Right lobe of liver (tissue), 6 donors: ENCODE measurements at regions not wholly inside any gene's neighbourhood (a gene's known extent, or its start where the extent isn't known, plus 50 kb on each side); places are given as distances from the start of the nearest gene placed in this dataset.
"Not testable (repeated sequence)": the region's sequence is repeated elsewhere in the genome, so short reads cannot be mapped to it uniquely, and the experiment has no call there.

Experiments used
- ATAC-seq, 4 donors: fragments of 200-7000 bp; cut with Tn5 transposase; one replicate each; pipeline ENCODE4 v1.9.1; 2020; ENCODE audit warnings: mild to moderate bottlenecking in 4 of 4, moderate library complexity in 4 of 4
- DNase-seq, 3 donors: peaks; one replicate each; pipeline ENCODE4 v3.0.0-alpha.2; 2020
- H3K27ac ChIP-seq, 3 donors: fragments of 200-600 bp; one replicate each; pipeline ENCODE4 v1.8.0; 2022
- H3K27me3 ChIP-seq, 2 donors: fragments of 200-600 bp; one replicate each; pipeline ENCODE4 v1.8.0; 2022
- H3K36me3 ChIP-seq, 4 donors: fragments of 200-600 bp; sonication (generic) in 1 of 4; one replicate each; pipeline versions ENCODE4 v1.5.1 to v1.8.0; 2017 to 2022; ENCODE audit warnings: control low read depth in 1 of 4
- H3K4me1 ChIP-seq, 4 donors: fragments of 200-600 bp; sonication (generic) in 1 of 4; one replicate each; pipeline versions ENCODE4 v1.5.1 to v1.8.0; 2017 to 2022; ENCODE audit warnings: control low read depth in 1 of 4
- H3K4me3 ChIP-seq, 3 donors: fragments of 200-600 bp; one replicate each; pipeline ENCODE4 v1.8.0; 2022
- H3K9me3 ChIP-seq, 4 donors: fragments of 200-600 bp; sonication (generic) in 1 of 4; one replicate each; pipeline versions ENCODE4 v1.5.1 to v1.8.0; 2017 to 2022; ENCODE audit warnings: control low read depth in 1 of 4
- CTCF ChIP-seq, 4 donors: fragments of 200-600 bp in 3 of 4; fragments of 450-650 bp in 1 of 4; IDR thresholded peaks; one replicate each; pipeline versions ENCODE4 v1.5.1 to v1.8.0; 2016 to 2022; ENCODE audit warnings: antibody characterized with exemption in 4 of 4, mild to moderate bottlenecking in 2 of 4
- POLR2A ChIP-seq: fragments of 450-650 bp; IDR thresholded peaks from one replicate; pipeline ENCODE4 v1.6.1; 2017; ENCODE audit warnings: antibody characterized with exemption, mild to moderate bottlenecking
- WGBS: methylation state at CpG from one replicate; pipeline ENCODE4 v1.1.6; 2018; ENCODE audit warnings: low coverage, low lambda C conversion rate; ENCODE audit not compliant: insufficient coverage; ENCODE audit errors: missing lambda C conversion rate; 5-methylcytosine and 5-hydroxymethylcytosine counted together
- intact Hi-C, 2 donors: fragments of 100-400 bp; cut with DNase I; formaldehyde crosslinking; loops; one replicate each; pipeline versions ENCODE4 v1.11.2 to v1.14.1; 2022
- donor health status: DM: no; HTN: yes; CAD: no.
- donor health status: DM: no; HTN: no; CAD: no.
- donor health status: DM: no; HTN: no; CAD: no.
- donor health status: DM: no; HTN: yes; CAD: no.
- donor health status: DM: no; HTN: yes; CAD: no.

GRCh38 chr17:31736855-31737625 lies 122.0 kb downstream of the COPRS start:
- ATAC-seq: no peak

DNA sequence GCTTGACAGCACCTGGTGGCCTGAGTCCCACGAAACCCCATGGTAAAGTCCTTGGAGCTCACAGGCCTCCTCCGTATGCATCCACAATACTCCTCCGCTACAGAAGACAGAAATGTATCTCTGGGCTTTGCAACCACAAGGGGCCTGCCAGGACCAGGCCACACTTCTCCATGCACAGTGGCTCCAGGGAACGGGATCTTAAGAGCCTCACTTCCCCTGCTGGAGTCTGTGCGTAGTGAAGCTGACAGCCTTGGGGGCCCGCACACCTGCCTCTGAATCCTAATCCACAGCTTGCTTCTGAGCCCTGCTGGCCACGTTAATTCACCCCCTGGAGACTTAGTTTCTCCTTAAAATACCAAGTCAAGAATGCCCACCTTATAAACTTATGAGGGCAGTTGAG lies 125.7 kb downstream of the COPRS start:
- Histone ChIP-seq H3K27me3 (no peaks in the 10 kb centered on the region), H3K4me3 (no peak overlapping the region), H3K9me3 (no peaks in the 10 kb centered on the region), H3K27ac (no peak overlapping the region), H3K36me3 (no peaks in the 10 kb centered on the region), H3K4me1 (peaks cover 0 to 6% (median 2%) of the 10 kb centered on the region in 4 donors)
- no peak for DNase-seq
- TF ChIP-seq CTCF (IDR thresholded peaks at IDR 0.05) (no peak), POLR2A (no peak)
- intact Hi-C loops: no loop called here
- no CpG with 5 or more reads among the region's 7 CpGs for WGBS
- ATAC-seq: no peak

More at GRCh38 chr17:31736855-31737625, 122.0 kb downstream of the COPRS start:
- Histone ChIP-seq H3K27ac (no peak overlapping the region), H3K4me1 (peaks cover 0 to 8% (median 4%) of the 10 kb centered on the region in 4 donors), H3K36me3 (no peaks in the 10 kb centered on the region), H3K9me3 (no peaks in the 10 kb centered on the region), H3K4me3 (no peak overlapping the region), H3K27me3 (no peaks in the 10 kb centered on the region)
- TF ChIP-seq CTCF (IDR thresholded peaks at IDR 0.05) (no peak), POLR2A (no peak)
- intact Hi-C loops: no loop called here
- DNase-seq: no peak
- WGBS: 66% methylated on average over 5 of the region's 5 CpGs

- H3K9me3 ChIP-seq, H3K4me1 ChIP-seq, H3K27me3 ChIP-seq, DNase-seq, ATAC-seq, H3K27ac ChIP-seq, H3K4me3 ChIP-seq, intact Hi-C loops, H3K36me3 ChIP-seq: not testable (repeated sequence)
- 90% methylated on average over 4 of the region's 5 CpGs for WGBS
Observed at GRCh38 chr17:31731585-31732154, 127.4 kb downstream of the COPRS start.

- WGBS: 60% methylated on average over 1 of the region's 3 CpGs
- TF ChIP-seq POLR2A (no peak), CTCF (IDR thresholded peaks at IDR 0.05) (no peak)
- no peaks in the 10 kb centered on the region for H3K4me1 ChIP-seq
- H3K36me3 ChIP-seq: no peaks in the 10 kb centered on the region
- H3K9me3 ChIP-seq: no peaks in the 10 kb centered on the region
- ATAC-seq: no peak
- no peaks in the 10 kb centered on the region for H3K27me3 ChIP-seq
- no peak for DNase-seq
- intact Hi-C loops: no loop called here
- no peak overlapping the region for H3K27ac ChIP-seq
- no peak overlapping the region for H3K4me3 ChIP-seq
Observed at GRCh38 chr17:31731118-31731517, 127.9 kb downstream of the COPRS start.

GRCh38 chr17:31726980-31727427 lies 132.0 kb downstream of the COPRS start:
- TF ChIP-seq CTCF (IDR thresholded peaks at IDR 0.05) (no peak), POLR2A (no peak)
- Histone ChIP-seq H3K9me3 (no peaks in the 10 kb centered on the region), H3K4me1 (no peaks in the 10 kb centered on the region), H3K27ac (no peak overlapping the region), H3K36me3 (no peaks in the 10 kb centered on the region), H3K4me3 (no peak overlapping the region), H3K27me3 (no peaks in the 10 kb centered on the region)
- DNase-seq (no peak), ATAC-seq (no peak)
- intact Hi-C loops: no loop called here
- 83% methylated on average over 4 of the region's 4 CpGs for whole genome bisulfite sequencing
